GM12891 (cell line): ENCODE measurements at regions not wholly inside any gene's neighbourhood (a gene's known extent, or its start where the extent isn't known, plus 50 kb on each side); places are given as distances from the start of the nearest gene placed in this dataset.

Experiments used
- POLR2A ChIP-seq: IDR thresholded peaks from 2 replicates; pipeline ENCODE4 v1.6.1; 2011; ENCODE audit warnings: low read depth, low read length, control low read depth
- POLR2AphosphoS5 ChIP-seq: IDR thresholded peaks from 2 replicates; pipeline ENCODE4 v1.6.1; 2011; ENCODE audit warnings: low read depth, low read length, control low read depth
- TAF1 ChIP-seq: IDR thresholded peaks from 2 replicates; pipeline ENCODE4 v1.6.1; 2011; ENCODE audit warnings: low read depth, low read length, control low read depth

GRCh38 chr16:51487880-51488279, 336.8 kb upstream of the SALL1 start:
- no peak for TF ChIP-seq POLR2A
- no peak for TF ChIP-seq TAF1
- no peak for TF ChIP-seq POLR2AphosphoS5
